NOMO-1 treated with dmso at 0.1 percent for 144 hours (cell line): ENCODE measurements at regions not wholly inside any gene's neighbourhood (a gene's known extent, or its start where the extent isn't known, plus 50 kb on each side); places are given as distances from the start of the nearest gene placed in this dataset.
"Not testable (repeated sequence)": the region's sequence is repeated elsewhere in the genome, so short reads cannot be mapped to it uniquely, and the experiment has no call there.

ENCODE experiments used
- DNase-seq: peaks from one replicate; lab custom pipeline; 2025; ENCODE audit not compliant: unreplicated experiment; lab: John Stamatoyannopoulos, UW

GRCh38 chr13:68527167-68527566 lies 1297.0 kb upstream of the PCDH9 start:
- DNase-seq, result not testable (repeated sequence)

- no peak for DNase-seq
These were observed 1293.8 kb upstream of the PCDH9 start for GRCh38 chr13:68523838-68524424.

DNA sequence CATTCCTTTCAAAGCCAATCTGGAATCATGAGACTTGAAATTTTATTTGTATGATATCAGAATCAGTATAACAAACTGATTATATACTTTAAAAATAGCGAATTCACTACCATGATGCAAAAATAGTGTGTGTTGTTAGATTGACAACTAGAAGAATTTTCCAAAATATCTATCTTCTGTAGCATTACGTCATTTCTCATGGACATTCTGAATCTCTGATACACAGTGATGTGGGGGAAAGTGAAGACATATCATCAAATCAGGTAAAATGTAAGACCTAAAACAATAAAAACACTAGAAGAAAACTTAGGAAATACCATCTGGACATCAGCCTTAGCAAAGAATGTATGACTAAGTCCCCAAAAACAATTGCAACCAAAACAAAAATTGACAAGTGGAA lies 1292.0 kb upstream of the PCDH9 start:
- no peak for DNase-seq

- DNase-seq, result no peak
These were observed 1279.8 kb upstream of the PCDH9 start for GRCh38 chr13:68509734-68510621.

- DNase-seq, result no peak
These were observed 1276.9 kb upstream of the PCDH9 start for GRCh38 chr13:68506888-68507551.

GRCh38 chr13:68490594-68490993 lies 1260.5 kb upstream of the PCDH9 start:
- no peak for DNase-seq

DNA sequence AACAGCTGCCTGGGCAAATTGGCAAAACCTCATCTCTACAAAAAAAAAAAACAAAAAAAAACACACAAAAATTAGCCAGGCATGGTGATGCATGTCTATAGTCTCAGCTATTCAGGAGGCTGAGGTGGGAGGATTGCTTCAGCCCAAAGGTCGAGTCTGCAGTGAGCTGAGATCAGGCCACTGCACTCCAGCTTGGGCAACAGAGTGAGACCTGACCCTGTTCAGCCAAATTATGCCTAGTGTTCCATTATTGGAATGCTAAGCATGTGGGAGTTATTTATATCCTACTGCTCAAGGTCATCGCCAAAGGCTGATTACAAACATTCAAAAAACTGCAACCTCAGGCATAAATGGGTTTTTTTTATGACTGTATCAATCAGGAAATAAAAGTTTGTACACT lies 1251.0 kb upstream of the PCDH9 start:
- no peak for DNase-seq

GRCh38 chr13:68473834-68474326 lies 1243.7 kb upstream of the PCDH9 start:
- no peak for DNase-seq

- no peak for DNase-seq
These were observed 1237.0 kb upstream of the PCDH9 start for GRCh38 chr13:68467160-68467559.

- no peak for DNase-seq
These were observed 1210.7 kb upstream of the PCDH9 start for GRCh38 chr13:68440874-68441273.

- DNase-seq, result no peak
These were observed 1209.7 kb upstream of the PCDH9 start for GRCh38 chr13:68439817-68440216.

GRCh38 chr13:68428292-68428691 lies 1198.2 kb upstream of the PCDH9 start:
- DNase-seq, result no peak

DNA sequence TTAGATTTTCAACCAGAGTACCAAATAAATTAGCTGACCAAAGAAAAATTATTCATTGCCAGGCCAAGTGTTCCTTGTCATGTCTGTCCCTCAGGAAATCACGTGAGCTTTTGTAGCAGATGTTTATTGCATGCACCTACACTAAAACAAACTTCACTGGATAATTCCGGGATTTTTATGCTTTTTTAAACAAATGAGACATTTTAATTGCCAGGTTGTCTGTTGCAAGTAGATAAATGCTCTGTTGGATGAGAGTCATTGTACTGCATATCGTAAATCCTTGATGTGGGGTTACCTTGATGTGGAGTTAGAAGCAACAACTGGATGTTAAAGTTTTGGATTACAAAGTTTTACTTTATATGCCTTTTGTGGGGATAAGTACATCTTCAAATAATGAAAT lies 1187.7 kb upstream of the PCDH9 start:
- no peak for DNase-seq

DNA sequence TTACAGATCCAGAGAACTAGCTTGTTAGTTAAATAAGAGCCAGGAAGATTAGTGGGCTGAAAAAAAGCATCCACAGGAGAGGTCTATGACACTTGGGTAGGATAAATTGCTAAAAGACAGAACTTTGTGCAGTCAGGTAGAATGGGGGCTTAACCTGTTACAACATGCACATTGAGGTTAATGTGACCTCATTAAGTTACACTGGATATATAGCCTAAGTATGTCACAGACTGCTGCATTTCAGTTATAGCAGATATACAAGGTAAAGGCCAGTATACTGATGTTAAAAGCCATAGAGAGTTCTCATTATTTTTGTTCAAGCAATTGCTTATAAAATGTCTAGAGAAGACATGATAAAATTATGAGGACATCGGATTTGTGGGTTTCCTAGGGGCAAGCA lies 1179.9 kb upstream of the PCDH9 start:
- no peak for DNase-seq

DNA sequence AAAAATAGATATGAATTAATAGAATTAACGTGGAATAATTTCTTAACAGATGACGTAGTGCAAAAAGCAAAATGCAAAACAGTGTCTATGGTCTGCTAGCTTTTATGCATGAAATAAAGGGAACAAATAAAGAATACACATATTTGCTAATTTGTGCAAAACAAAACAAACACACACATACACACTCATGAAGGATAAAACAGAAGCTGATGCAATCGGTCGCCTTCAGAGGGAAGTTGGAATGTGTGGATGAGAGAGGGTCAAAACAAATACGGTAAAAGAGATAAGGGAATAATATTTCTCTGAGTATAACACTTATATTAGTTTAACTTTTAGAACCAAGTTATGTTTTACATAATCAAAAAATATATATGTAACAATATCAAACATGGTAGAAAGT lies 1160.9 kb upstream of the PCDH9 start:
- DNase-seq, result no peak

- no peak for DNase-seq
These were observed 1156.7 kb upstream of the PCDH9 start for GRCh38 chr13:68386808-68387207.

- DNase-seq, result no peak
These were observed 1150.2 kb upstream of the PCDH9 start for GRCh38 chr13:68380041-68380973.

DNA sequence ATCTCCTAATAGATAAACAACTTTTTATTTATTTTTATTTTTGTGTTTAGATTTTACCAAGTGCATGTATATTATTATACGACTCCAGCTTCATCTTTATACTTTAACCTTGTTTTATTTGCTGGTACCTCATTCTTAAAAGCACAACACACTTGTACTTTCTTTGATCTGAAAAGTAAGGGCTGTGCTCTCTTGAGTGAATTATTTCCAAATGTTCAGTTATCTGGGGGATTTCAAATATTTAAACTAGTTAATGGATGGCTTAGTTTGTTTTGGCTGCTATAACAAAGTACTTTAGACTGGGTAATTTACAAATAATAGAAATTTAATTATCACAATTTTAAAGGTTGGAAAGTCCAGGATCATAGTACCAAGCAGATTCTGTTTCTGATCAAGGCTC lies 1148.2 kb upstream of the PCDH9 start:
- no peak for DNase-seq

DNA sequence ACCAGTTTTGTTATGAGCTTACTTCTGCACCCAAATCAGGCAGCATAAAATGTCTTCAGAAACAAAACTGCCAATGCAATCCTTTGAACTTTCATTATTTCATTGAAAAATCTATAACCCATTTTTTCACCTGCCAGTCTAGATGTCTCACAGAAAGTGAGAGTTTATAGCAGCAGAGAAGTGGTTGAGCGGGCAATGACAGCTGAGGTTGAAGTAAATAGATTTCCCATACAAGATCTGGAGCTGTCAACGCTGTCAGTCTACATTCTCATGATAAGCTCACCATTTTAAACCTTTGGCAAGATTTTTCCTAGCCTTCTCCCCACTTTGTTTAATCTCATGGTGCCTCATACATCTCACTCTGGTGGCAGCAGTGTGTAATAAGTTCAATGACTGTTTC lies 1144.9 kb upstream of the PCDH9 start:
- DNase-seq, result no peak

DNA sequence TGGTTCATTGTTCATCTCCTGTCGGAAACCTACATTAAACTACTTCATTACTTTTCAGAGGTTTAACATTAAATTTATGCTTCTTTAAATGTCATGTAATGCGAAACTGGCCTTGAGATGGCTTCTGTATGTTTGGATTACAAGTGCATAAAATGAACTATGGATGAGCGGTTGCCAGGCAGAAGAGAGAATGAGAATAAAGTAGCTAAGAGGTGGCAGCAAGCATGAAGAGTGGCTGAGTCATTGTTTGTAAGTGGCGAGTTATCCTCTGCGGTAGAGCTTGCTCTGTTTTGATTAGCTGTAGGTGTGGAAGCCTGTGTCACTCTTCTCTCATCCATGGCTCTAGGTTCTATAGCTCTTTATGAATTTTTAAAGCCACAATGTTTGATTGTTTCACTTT lies 1139.6 kb upstream of the PCDH9 start:
- DNase-seq, result no peak

GRCh38 chr13:68368922-68369321 lies 1138.8 kb upstream of the PCDH9 start:
- DNase-seq, result no peak
